Endothelial cell of umbilical vein (primary cell): ENCODE measurements at regions not wholly inside any gene's neighbourhood (a gene's known extent, or its start where the extent isn't known, plus 50 kb on each side); places are given as distances from the start of the nearest gene placed in this dataset.

Experiments
- BruUV-seq: library from RNA; stranded (reverse); fragments of 400-500 nt; replicated peaks from 2 replicates; lab custom pipeline; 2021; lab: Mats Ljungman, UMichigan
- CTCF ChIA-PET: fragments of 300-600, 350-600 bp; sonication (Branson Sonifier 250); formaldehyde crosslinking; loops from one replicate; lab custom pipeline; 2021; ENCODE audit warnings: antibody characterized with exemption, inconsistent platforms; lab: Charles Lee
- POLR2A ChIA-PET: fragments of 300-600, 350-600 bp; sonication (Branson Sonifier 250); formaldehyde crosslinking; loops from one replicate; lab custom pipeline; 2021; ENCODE audit warnings: antibody characterized with exemption, inconsistent platforms; lab: Charles Lee
- DNase-seq: peaks from one replicate; pipeline ENCODE4 v3.0.0-alpha.2; 2011; ENCODE audit warnings: low read depth, low spot score
- FAIRE-seq: peaks from 2 replicates; lab custom pipeline; 2011; peaks lifted over from hg19 to GRCh38; lab: Jason Lieb, UNC
- H2AFZ ChIP-seq: 2 replicates; pipeline ENCODE4 v1.6.0; 2012; ENCODE audit warnings: low read depth, low read length, control low read depth, inconsistent platforms
- H3K27ac ChIP-seq: 2 replicates; pipeline ENCODE4 v1.5.1; 2011; ENCODE audit warnings: low read depth, mild to moderate bottlenecking, control low read depth, low read length, moderate library complexity; ENCODE audit not compliant: insufficient read depth
- H3K27me3 ChIP-seq, 2 experiments: 2 replicates each; pipeline versions ENCODE4 v1.6.0 to v1.6.1; 2011; ENCODE audit warnings: low read length in 2 of 2, mixed read lengths in 1 of 2; ENCODE audit not compliant: control insufficient read depth in 2 of 2, insufficient read depth in 2 of 2
- H3K36me3 ChIP-seq, 2 experiments: 2 replicates in 1 of 2; 3 replicates in 1 of 2; pipeline ENCODE4 v1.5.1; 2011; ENCODE audit warnings: low read length in 2 of 2, mild to moderate bottlenecking in 1 of 2, moderate library complexity in 1 of 2; ENCODE audit not compliant: control insufficient read depth in 2 of 2, insufficient read depth in 2 of 2; ENCODE audit errors: extremely low read depth in 1 of 2
- H3K4me1 ChIP-seq: 3 replicates; pipeline ENCODE4 v1.5.1; 2011; ENCODE audit warnings: mild to moderate bottlenecking, low read length; ENCODE audit not compliant: control insufficient read depth, insufficient read depth; ENCODE audit errors: extremely low read depth
- H3K4me2 ChIP-seq: 2 replicates; pipeline ENCODE4 v1.6.1; 2011; ENCODE audit warnings: low read length, control low read depth, mixed read lengths; ENCODE audit not compliant: insufficient read depth
- H3K4me3 ChIP-seq, 3 experiments: fragments of 200-600 bp in 1 of 3; sonication (generic), shearing (Covaris generic) in 1 of 3; replicated peaks in 1 of 3; 2 replicates each; pipeline ENCODE4 v1.5.1; 2011 to 2016; ENCODE audit warnings: control low read depth in 3 of 3, low read length in 3 of 3, mild to moderate bottlenecking in 2 of 3, inconsistent platforms in 1 of 3, low read depth in 1 of 3, moderate library complexity in 1 of 3; ENCODE audit not compliant: insufficient read depth in 1 of 3
- H3K79me2 ChIP-seq: 2 replicates; pipeline ENCODE4 v1.6.0; 2012; ENCODE audit warnings: low read length, inconsistent platforms; ENCODE audit not compliant: control insufficient read depth, insufficient read depth
- H3K9ac ChIP-seq: replicated peaks from 2 replicates; pipeline ENCODE3; 2011; ENCODE audit warnings: low read length, control low read depth; ENCODE audit not compliant: insufficient read depth; ENCODE audit errors: extremely low read depth
- H3K9me1 ChIP-seq: replicated peaks from 3 replicates; pipeline ENCODE4 v1.6.0; 2011; ENCODE audit warnings: mild to moderate bottlenecking, low read length; ENCODE audit not compliant: control insufficient read depth, insufficient read depth; ENCODE audit errors: extremely low read depth
- H3K9me3 ChIP-seq: replicated peaks from 2 replicates; pipeline ENCODE4 v1.5.1; 2012; ENCODE audit warnings: low read length, inconsistent platforms; ENCODE audit not compliant: control insufficient read depth, insufficient read depth
- H4K20me1 ChIP-seq: replicated peaks from 2 replicates; pipeline ENCODE3; 2011; ENCODE audit warnings: mild to moderate bottlenecking, low read length; ENCODE audit not compliant: control insufficient read depth, insufficient read depth; ENCODE audit errors: extremely low read depth
- CTCF ChIP-seq, 2 donors: IDR thresholded peaks; 1 replicate in 1 of 2; 2 replicates in 1 of 2; pipeline ENCODE4 v1.5.1; 2011; ENCODE audit warnings: low read length in 2 of 2, mild to moderate bottlenecking in 2 of 2, moderate library complexity in 2 of 2, control low read depth in 1 of 2, inconsistent platforms in 1 of 2, low read depth in 1 of 2; ENCODE audit not compliant: insufficient read depth in 1 of 2; ENCODE audit errors: extremely low read depth in 1 of 2
- EZH2 ChIP-seq: IDR thresholded peaks from 2 replicates; pipeline ENCODE4 v1.6.1; 2012; ENCODE audit warnings: borderline replicate concordance, low read depth, mild to moderate bottlenecking, moderate library complexity, low read length, inconsistent platforms; ENCODE audit not compliant: severe bottlenecking
- JUN ChIP-seq: IDR thresholded peaks from 2 replicates; pipeline ENCODE4 v1.6.1; 2011; ENCODE audit warnings: borderline replicate concordance, low read depth; ENCODE audit not compliant: insufficient read length, insufficient read depth
- MAX ChIP-seq: IDR thresholded peaks from 2 replicates; pipeline ENCODE4 v1.6.1; 2011; ENCODE audit not compliant: insufficient read depth, insufficient read length
- POLR2A ChIP-seq: IDR thresholded peaks from 2 replicates; pipeline ENCODE4 v1.6.1; 2012; ENCODE audit warnings: low read depth, mild to moderate bottlenecking, control low read depth, low read length
- POLR2AphosphoS5 ChIP-seq: IDR thresholded peaks from 2 replicates; pipeline ENCODE4 v1.6.1; 2012; ENCODE audit warnings: low read depth, mild to moderate bottlenecking, control low read depth, low read length, moderate library complexity; ENCODE audit not compliant: insufficient read depth
- dilution Hi-C: fragments of 300-500 bp; cut with MboI; formaldehyde crosslinking; loops from one replicate; pipeline ENCODE4 v1.15.0; 2019; ENCODE audit warnings: low sequenced_read_pairs; ENCODE audit not compliant: extremely low pct_ligation_motif_present
- intact Hi-C: fragments of 100-400 bp; cut with micrococcal nuclease; formaldehyde crosslinking; loops from one replicate; pipeline ENCODE4 v1.10.0; 2022

GRCh38 chr1:187624812-187625545 lies 796.2 kb downstream of the PLA2G4A start:
- POLR2A ChIA-PET, result no interaction called here
- Histone ChIP-seq H3K27ac (no peak overlapping the region), H3K27me3 (no peaks in the 10 kb centered on the region), H4K20me1 (no peaks in the 10 kb centered on the region), H3K4me3 (no peak overlapping the region), H2AFZ (no peak overlapping the region), H3K9me3 (no peaks in the 10 kb centered on the region), H3K36me3 (no peaks in the 10 kb centered on the region), H3K9me1 (no peaks in the 10 kb centered on the region), H3K4me1 (no peaks in the 10 kb centered on the region), H3K79me2 (no peaks in the 10 kb centered on the region), H3K9ac (no peak overlapping the region), H3K4me2 (no peak overlapping the region)
- CTCF ChIA-PET, result no interaction called here
- dilution Hi-C loops (no loop called here), intact Hi-C loops (no loop called here)
- no peak for DNase-seq
- no peak for FAIRE-seq
- no TSS peak for BruUV-seq
- TF ChIP-seq POLR2A (no peak), CTCF (IDR thresholded peaks at IDR 0.05; ENCODE audit: extremely low read depth in 1 of 2, insufficient read depth in 1 of 2, low read depth in 1 of 2, low read length in 2 of 2) (no peak), MAX (no peak), JUN (no peak), POLR2AphosphoS5 (no peak), EZH2 (no peak)
